KG1 (cell line): ENCODE measurements at regions not wholly inside any gene's neighbourhood (a gene's known extent, or its start where the extent isn't known, plus 50 kb on each side); places are given as distances from the start of the nearest gene placed in this dataset.

ENCODE experiments used
- DNase-seq: peaks from one replicate; lab custom pipeline; 2025; lab: John Stamatoyannopoulos, UW

GRCh38 chr12:88758176-88758575, 177.9 kb upstream of the KITLG start:
- DNase-seq, result no peak

- DNase-seq, result no peak
Observed at GRCh38 chr12:88756917-88757316, 176.6 kb upstream of the KITLG start.

- no peak for DNase-seq
Observed at GRCh38 chr12:88756153-88756552, 175.9 kb upstream of the KITLG start.

- DNase-seq, result no peak
Observed at GRCh38 chr12:88753707-88754106, 173.4 kb upstream of the KITLG start.

GRCh38 chr12:88753066-88753465, 172.8 kb upstream of the KITLG start:
- DNase-seq, result no peak

- DNase-seq, result no peak
Observed at GRCh38 chr12:88752183-88752582, 171.9 kb upstream of the KITLG start.

GRCh38 chr12:88750867-88751543, 170.7 kb upstream of the KITLG start:
- no peak for DNase-seq

GRCh38 chr12:88746386-88746785, 166.1 kb upstream of the KITLG start:
- no peak for DNase-seq

- DNase-seq, result no peak
Observed at GRCh38 chr12:88743946-88744685, 163.8 kb upstream of the KITLG start.

- no peak for DNase-seq
Observed at GRCh38 chr12:88737838-88738472, 157.7 kb upstream of the KITLG start.

GRCh38 chr12:88736031-88736430, 155.8 kb upstream of the KITLG start:
- DNase-seq, result no peak

GRCh38 chr12:88733008-88733407, 152.7 kb upstream of the KITLG start:
- DNase-seq, result no peak

- DNase-seq, result no peak
Observed at GRCh38 chr12:88729196-88729595, 148.9 kb upstream of the KITLG start.

GRCh38 chr12:88726806-88727720, 146.8 kb upstream of the KITLG start:
- no peak for DNase-seq

GRCh38 chr12:88725592-88726143, 145.4 kb upstream of the KITLG start:
- DNase-seq, result no peak

- no peak for DNase-seq
Observed at GRCh38 chr12:88723219-88723618, 142.9 kb upstream of the KITLG start.

GRCh38 chr12:88720785-88721650, 140.7 kb upstream of the KITLG start:
- DNase-seq, result no peak

- DNase-seq, result no peak
Observed at GRCh38 chr12:88720231-88720630, 140.0 kb upstream of the KITLG start.

GRCh38 chr12:88717188-88717587, 136.9 kb upstream of the KITLG start:
- no peak for DNase-seq

- DNase-seq, result no peak
Observed at GRCh38 chr12:88716240-88716639, 136.0 kb upstream of the KITLG start.

GRCh38 chr12:88715673-88716072, 135.4 kb upstream of the KITLG start:
- no peak for DNase-seq
